HepG2 (cell line): ENCODE measurements at regions not wholly inside any gene's neighbourhood (a gene's known extent, or its start where the extent isn't known, plus 50 kb on each side); places are given as distances from the start of the nearest gene placed in this dataset.
A peak's percentile ranks its signal among the peaks of the same experiment; 100 is the strongest.

Experiments
- AKAP8 ChIP-seq: sonication (generic); formaldehyde crosslinking; IDR thresholded peaks from 2 replicates; pipeline ENCODE4 v1.5.1; 2020; ENCODE audit warnings: mild to moderate bottlenecking, missing genetic modification reagents
- CEBPB ChIP-seq: IDR thresholded peaks from 2 replicates; pipeline ENCODE4 v1.6.1; 2011; ENCODE audit warnings: low read depth, low read length, improper control_type of control experiment, borderline replicate concordance
- CSRNP2 ChIP-seq: sonication (generic); formaldehyde crosslinking; conservative IDR thresholded peaks from 2 replicates; pipeline ENCODE4 v1.8.0; 2022; ENCODE audit warnings: low read depth, missing genetic modification reagents
- DMTF1 ChIP-seq: sonication (generic); formaldehyde crosslinking; IDR thresholded peaks from 2 replicates; pipeline ENCODE4 v1.4.0; 2020; ENCODE audit warnings: mild to moderate bottlenecking, missing genetic modification reagents
- EZH2 ChIP-seq: conservative IDR thresholded peaks from 2 replicates; pipeline ENCODE4 v1.6.1; 2012; ENCODE audit warnings: mild to moderate bottlenecking, low read depth, low read length, moderate library complexity
- HNRNPH1 ChIP-seq: fragments of 200-400 bp; formaldehyde crosslinking; optimal IDR thresholded peaks from 2 replicates; pipeline ENCODE3; 2017; ENCODE audit warnings: mild to moderate bottlenecking, low read depth, low read length
- MBNL3 ChIP-seq: fragments of 250-450 bp; sonication (Bioruptor Pico); conservative IDR thresholded peaks from 2 replicates; pipeline ENCODE4 v1.8.0; 2022; ENCODE audit warnings: mild to moderate bottlenecking, inconsistent platforms
- MED8 ChIP-seq: sonication (generic); formaldehyde crosslinking; IDR thresholded peaks from 2 replicates; pipeline ENCODE4 v1.8.1; 2023; ENCODE audit warnings: mild to moderate bottlenecking, missing genetic modification reagents; ENCODE audit not compliant: insufficient replicate concordance
- NR1H2 ChIP-seq: sonication (generic); formaldehyde crosslinking; IDR thresholded peaks from 2 replicates; pipeline ENCODE4 v1.8.1; 2022; ENCODE audit warnings: low read depth, missing genetic modification reagents, borderline replicate concordance
- THAP7 ChIP-seq: sonication (generic); formaldehyde crosslinking; IDR thresholded peaks from 2 replicates; pipeline ENCODE4 v1.8.1; 2023; ENCODE audit warnings: mild to moderate bottlenecking, missing genetic modification reagents
- YEATS2 ChIP-seq: sonication (generic); formaldehyde crosslinking; IDR thresholded peaks from 2 replicates; pipeline ENCODE4 v1.4.0; 2020; ENCODE audit warnings: missing genetic modification reagents, borderline replicate concordance
- ZBTB14 ChIP-seq: sonication (generic); formaldehyde crosslinking; IDR thresholded peaks from 2 replicates; pipeline ENCODE4 v1.4.0; 2020; ENCODE audit warnings: missing genetic modification reagents
- ZBTB33 ChIP-seq: sonication (generic); formaldehyde crosslinking; IDR thresholded peaks from 2 replicates; pipeline ENCODE4 v1.4.0; 2020; ENCODE audit warnings: missing genetic modification reagents
- ZNF12 ChIP-seq: sonication (generic); formaldehyde crosslinking; IDR thresholded peaks from 2 replicates; pipeline ENCODE4 v1.5.0; 2020; ENCODE audit warnings: missing genetic modification reagents
- ZNF136 ChIP-seq: sonication (generic); formaldehyde crosslinking; IDR thresholded peaks from 2 replicates; pipeline ENCODE4 v1.8.1; 2022; ENCODE audit warnings: low read depth, mild to moderate bottlenecking, moderate library complexity, missing genetic modification reagents
- ZNF354B ChIP-seq: sonication (generic); formaldehyde crosslinking; IDR thresholded peaks from 2 replicates; pipeline ENCODE4 v1.8.0; 2022; ENCODE audit warnings: mild to moderate bottlenecking, missing genetic modification reagents
- ZNF564 ChIP-seq: sonication (generic); formaldehyde crosslinking; IDR thresholded peaks from 2 replicates; pipeline ENCODE4 v1.8.1; 2023; ENCODE audit warnings: mild to moderate bottlenecking, missing genetic modification reagents
- ZNF576 ChIP-seq: sonication (generic); formaldehyde crosslinking; IDR thresholded peaks from 2 replicates; pipeline ENCODE4 v1.4.0; 2020; ENCODE audit warnings: mild to moderate bottlenecking, missing genetic modification reagents
- ZNF724P ChIP-seq: sonication (generic); formaldehyde crosslinking; IDR thresholded peaks from 2 replicates; pipeline ENCODE4 v1.8.0; 2022; ENCODE audit warnings: missing genetic modification reagents, borderline replicate concordance
- ZNF883 ChIP-seq: sonication (generic); formaldehyde crosslinking; IDR thresholded peaks from 2 replicates; pipeline ENCODE4 v1.5.1; 2020; ENCODE audit warnings: mild to moderate bottlenecking, missing genetic modification reagents; ENCODE audit errors: not compliant biosample characterization
- ZSCAN9 ChIP-seq: IDR thresholded peaks from 2 replicates; pipeline ENCODE4 v1.6.1; 2016; ENCODE audit warnings: borderline replicate concordance

GRCh38 chr2:111522231-111522768 lies 361.7 kb downstream of the ANAPC1 start (continued):
- TF ChIP-seq ZBTB33 (no peak), EZH2 (no peak), DMTF1 (CRISPR knock-in tag) (no peak), ZNF576 (no peak), CEBPB (peak; percentile 50; the same call in 1 of the 2 replicates), NR1H2 (no peak), AKAP8 (no peak), ZNF724P (no peak), ZNF354B (CRISPR knock-in tag) (no peak), ZBTB14 (CRISPR knock-in tag) (no peak), MED8 (CRISPR knock-in tag) (no peak), HNRNPH1 (no peak), YEATS2 (CRISPR knock-in tag) (no peak), ZNF136 (CRISPR knock-in tag) (no peak), ZNF12 (CRISPR knock-in tag) (no peak), THAP7 (CRISPR knock-in tag) (no peak), ZSCAN9 (CRISPR knock-in tag) (peak; percentile 39; the same call in 1 of the 2 replicates), ZNF883 (CRISPR knock-in tag) (no peak), ZNF564 (no peak), CSRNP2 (CRISPR knock-in tag) (no peak), MBNL3 (CRISPR knock-in tag) (no peak)
